Activated CD8-positive, alpha-beta memory T cell treated with anti-CD3 and anti-CD28 coated beads for 4 hours (primary cell): ENCODE measurements at regions not wholly inside any gene's neighbourhood (a gene's known extent, or its start where the extent isn't known, plus 50 kb on each side); places are given as distances from the start of the nearest gene placed in this dataset.

ENCODE experiments used
- DNase-seq, 2 donors: peaks; one replicate each; pipeline ENCODE4 v3.0.0-alpha.2; 2020; ENCODE audit warnings: low read depth in 2 of 2

GRCh38 chr2:220053919-220054318, 426.5 kb downstream of the SLC4A3 start:
- no peak for DNase-seq

DNA sequence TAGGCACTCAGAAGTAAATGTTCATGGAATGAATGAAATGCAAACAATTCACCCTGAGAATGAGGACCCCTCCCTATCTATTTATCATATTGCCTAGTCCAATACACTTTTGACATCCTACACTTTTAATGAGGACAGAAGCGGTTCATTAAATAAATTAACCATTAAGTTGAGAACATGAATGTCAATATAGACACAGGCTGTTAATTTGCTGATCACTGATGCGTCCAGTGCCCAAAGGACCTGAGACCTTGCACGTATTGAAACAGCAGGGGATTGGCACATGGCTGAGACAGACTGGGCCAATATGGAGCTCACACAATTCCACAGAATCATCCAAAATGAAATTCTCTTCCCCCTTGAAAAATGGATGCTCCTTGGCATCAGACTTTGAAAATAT, 430.0 kb downstream of the SLC4A3 start:
- DNase-seq, result no peak

DNA sequence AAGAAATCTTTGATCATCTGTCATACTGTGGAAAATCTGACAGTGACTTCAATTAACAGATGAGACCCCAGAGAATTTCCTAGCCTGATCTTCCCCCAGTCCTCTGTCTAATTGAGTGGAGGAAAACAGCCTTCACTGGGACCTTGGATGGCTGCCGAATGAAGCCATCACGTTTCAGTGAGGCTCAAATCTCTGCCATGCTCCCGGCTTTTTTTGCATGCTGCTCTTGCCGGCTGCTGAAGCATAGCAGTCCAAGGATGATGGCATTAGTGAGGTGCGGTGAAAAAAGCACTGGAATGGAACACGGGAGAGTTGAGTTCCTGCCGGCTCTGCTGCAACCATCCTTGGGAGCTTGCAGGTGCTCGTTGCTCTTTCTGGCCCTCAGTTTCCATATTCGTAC, 430.5 kb downstream of the SLC4A3 start:
- DNase-seq, result no peak

- no peak for DNase-seq
Measured at GRCh38 chr2:220064111-220065030, 436.9 kb downstream of the SLC4A3 start.

GRCh38 chr2:220065581-220065980, 438.2 kb downstream of the SLC4A3 start:
- no peak for DNase-seq

DNA sequence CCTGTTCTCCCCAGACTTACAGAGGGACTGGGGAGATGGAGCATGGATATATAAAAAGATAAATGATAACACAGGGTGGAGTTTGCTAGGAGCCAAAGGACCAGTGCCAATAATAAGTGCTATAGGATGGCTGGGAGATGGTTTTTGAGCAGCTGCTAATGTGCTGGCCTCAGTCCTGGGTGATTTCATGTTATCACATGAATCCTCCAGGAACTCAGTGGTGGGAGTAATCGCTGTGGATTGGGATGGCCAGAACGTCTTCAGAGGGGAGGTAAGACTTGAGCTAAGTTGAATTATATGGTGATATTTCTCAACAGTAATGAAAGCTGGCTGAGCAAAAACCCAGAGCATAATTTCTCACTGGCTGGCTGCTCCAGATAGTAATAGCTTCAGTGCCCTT, 441.4 kb downstream of the SLC4A3 start:
- DNase-seq, result no peak

GRCh38 chr2:220070349-220070748, 442.9 kb downstream of the SLC4A3 start:
- DNase-seq, result no peak

DNA sequence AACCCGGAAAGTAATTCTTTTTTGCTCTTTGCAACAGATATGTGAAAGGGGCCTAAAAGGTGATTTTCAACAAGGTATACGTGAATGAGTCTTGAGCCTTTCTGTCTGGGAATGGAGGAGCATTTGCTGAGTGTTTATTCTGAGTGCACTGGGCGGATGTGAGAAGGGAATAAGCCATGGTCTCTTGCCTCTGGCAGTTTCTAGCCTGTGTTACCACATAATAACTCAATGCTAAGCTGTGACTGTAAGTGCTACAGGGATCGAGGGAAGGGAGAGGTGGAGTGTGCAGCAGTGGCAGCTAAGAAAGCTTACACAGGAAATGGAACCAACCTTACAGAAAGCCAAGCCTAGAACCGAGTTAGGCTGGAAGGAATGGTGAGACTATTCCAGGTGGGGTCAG, 444.3 kb downstream of the SLC4A3 start:
- DNase-seq, result no peak

GRCh38 chr2:220072669-220073220, 445.3 kb downstream of the SLC4A3 start:
- DNase-seq, result no peak

- no peak for DNase-seq
Measured at GRCh38 chr2:220075835-220076234, 448.4 kb downstream of the SLC4A3 start.

GRCh38 chr2:220076734-220077133, 449.3 kb downstream of the SLC4A3 start:
- DNase-seq, result no peak

DNA sequence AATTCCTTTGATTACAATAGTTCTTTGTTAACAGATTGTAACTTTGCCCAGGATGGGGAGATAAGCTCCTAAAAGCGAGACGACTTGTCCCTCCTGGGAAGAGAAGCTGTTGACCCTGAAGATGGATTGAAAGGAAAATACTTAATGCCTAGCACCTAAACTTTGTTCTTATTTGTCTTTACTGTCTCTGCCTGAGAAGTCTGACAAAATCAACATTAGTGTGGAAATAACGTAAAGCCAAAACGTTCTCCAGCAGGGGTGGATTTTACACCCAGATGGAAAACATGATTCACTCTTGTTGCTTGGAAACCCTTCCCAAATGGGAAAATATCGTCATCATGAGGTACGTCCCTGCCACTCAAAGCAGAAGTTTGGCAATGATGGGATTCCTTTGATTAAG, 450.1 kb downstream of the SLC4A3 start:
- DNase-seq, result no peak

GRCh38 chr2:220078439-220078838, 451.0 kb downstream of the SLC4A3 start:
- DNase-seq, result no peak

DNA sequence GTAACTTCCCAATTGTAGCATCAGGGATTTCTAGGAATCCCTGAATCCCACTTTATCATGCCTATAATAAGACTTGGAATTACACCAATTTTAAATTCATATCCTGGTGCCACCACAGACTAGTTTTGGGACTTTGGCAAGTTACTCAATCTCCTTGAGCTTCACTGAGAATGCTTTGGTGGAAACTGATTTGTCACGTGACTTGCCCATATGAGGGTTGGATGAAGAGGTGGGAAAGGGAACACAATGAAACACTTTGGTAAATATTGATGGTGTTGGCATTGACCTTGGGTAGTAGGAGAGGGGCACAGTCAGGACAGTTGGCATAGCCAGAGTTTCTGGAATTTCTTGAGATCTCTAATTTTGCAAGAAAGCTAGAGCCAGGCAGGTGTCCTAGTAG, 452.2 kb downstream of the SLC4A3 start:
- DNase-seq, result no peak

DNA sequence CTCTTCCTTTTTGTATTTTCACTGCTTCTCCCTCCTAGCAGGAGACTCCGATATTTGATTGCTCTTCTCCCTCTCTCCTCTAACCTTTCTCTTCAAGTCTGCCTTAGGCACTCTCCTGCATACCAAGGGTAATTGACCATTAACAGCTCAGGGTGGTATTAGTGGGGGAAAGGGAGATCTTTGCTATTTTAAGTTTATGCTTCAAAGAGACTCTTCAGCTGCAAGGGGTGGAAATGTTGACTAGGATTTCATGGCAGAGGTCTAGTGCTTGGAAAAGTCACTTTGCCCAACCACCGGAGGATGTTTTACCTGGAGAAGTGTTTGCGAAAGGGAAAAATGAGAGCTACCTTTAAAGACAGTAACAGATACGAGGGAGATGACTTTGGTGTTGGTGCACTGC, 453.7 kb downstream of the SLC4A3 start:
- no peak for DNase-seq

GRCh38 chr2:220090050-220090449, 462.6 kb downstream of the SLC4A3 start:
- DNase-seq, result no peak

DNA sequence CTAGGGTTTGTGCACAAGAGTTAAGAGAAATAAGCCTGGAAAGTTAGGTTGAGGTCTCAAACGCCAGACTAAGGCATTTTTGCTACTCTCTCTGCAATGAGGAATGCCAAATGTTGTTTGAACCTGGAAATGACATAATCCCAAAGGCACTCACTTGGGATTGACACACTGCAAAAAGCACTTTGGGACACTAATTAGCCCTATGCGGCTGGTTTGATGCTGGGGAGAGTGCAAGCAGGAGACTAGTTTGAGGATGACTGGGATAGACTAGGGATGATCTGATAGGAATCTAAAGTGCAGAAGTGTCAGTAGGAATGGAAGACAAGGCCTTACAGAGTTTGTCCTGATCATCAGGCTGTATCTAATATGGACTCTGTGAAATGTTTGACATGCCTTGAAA, 469.0 kb downstream of the SLC4A3 start:
- no peak for DNase-seq

- no peak for DNase-seq
Measured at GRCh38 chr2:220101980-220102379, 474.6 kb downstream of the SLC4A3 start.

- no peak for DNase-seq
Measured at GRCh38 chr2:220103596-220103995, 476.2 kb downstream of the SLC4A3 start.

DNA sequence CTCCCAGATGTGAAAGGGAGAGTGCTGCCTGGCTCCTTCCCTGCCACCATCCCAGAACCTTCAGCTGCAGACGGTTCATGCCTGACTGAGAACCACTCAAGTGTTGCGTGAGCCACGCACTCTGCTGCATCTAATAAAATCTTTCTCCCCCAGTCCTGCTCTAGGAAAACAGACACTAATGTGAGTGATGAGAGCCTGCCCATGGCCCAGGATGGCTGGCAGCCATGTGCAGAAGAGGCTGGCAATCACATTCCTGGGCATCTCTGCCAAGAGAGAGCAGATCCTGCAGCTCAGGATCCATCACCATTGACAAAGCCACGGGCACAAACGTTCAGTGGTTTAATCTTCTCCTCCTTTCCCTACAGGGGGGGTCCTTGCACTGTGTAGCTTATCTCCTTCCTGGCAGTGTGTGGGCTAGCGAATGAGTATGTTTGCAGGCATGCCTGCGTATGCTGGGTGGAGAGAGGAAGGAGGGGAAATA, 477.5 kb downstream of the SLC4A3 start:
- no peak for DNase-seq

DNA sequence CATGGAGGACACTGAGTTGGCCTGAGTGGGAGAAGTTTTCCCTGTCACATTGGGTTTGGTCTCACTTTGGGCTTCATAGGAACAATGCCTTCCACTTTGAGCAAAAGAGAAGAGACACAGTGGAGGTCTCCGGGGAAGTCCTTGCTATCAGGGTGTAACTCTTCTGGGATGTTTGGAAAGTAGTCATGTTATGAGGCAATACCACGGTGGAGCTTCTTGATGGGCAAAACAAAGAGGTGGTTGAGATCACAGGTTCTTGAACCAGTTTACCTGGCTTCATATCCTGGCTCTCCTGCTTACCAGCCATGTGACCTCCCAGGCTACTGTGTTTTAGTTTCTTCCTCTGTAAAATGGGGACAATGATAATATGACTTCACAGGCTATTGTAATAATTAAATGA, 478.6 kb downstream of the SLC4A3 start:
- DNase-seq, result no peak

GRCh38 chr2:220107380-220107791, 480.0 kb downstream of the SLC4A3 start:
- DNase-seq, result no peak

DNA sequence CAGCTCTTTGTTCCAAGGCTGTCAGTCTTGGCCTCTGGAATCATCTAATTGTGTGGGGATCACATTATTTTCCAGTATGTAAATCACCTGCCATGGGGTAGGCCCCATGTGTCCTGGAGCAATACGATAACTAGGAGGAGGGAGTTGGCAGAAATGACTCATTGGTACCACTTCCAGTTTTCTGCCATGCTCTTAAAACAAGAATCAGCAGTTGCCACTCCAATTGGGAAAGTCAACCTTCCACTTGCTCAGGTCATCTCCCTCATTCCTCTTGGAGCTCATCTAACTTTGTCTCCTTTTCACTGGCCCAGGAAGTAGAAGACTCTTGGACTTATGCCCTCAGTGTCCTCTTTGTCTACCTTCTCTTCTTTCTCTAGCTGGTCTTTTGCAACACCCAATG, 487.0 kb downstream of the SLC4A3 start:
- no peak for DNase-seq
